Thyroid gland (tissue), 4 donors: ENCODE measurements at regions not wholly inside any gene's neighbourhood (a gene's known extent, or its start where the extent isn't known, plus 50 kb on each side); places are given as distances from the start of the nearest gene placed in this dataset.

Experiments
- POLR2A ChIP-seq, 2 donors: fragments of 450-650 bp; IDR thresholded peaks; one replicate each; pipeline ENCODE4 v1.6.1; 2017; ENCODE audit warnings: antibody characterized with exemption in 2 of 2, mild to moderate bottlenecking in 2 of 2, moderate library complexity in 1 of 2
- TF ChIP-seq, protein P1 (sequence below), 6 experiments: fragments of 200-600 bp in 3 of 6; fragments of 450-650 bp in 3 of 6; sonication (generic) in 3 of 6; IDR thresholded peaks; one replicate each; pipeline ENCODE4 v1.5.1; 2016 to 2019; ENCODE audit warnings: antibody characterized with exemption in 6 of 6, mild to moderate bottlenecking in 2 of 6, inconsistent platforms in 1 of 6, moderate library complexity in 1 of 6

DNA sequence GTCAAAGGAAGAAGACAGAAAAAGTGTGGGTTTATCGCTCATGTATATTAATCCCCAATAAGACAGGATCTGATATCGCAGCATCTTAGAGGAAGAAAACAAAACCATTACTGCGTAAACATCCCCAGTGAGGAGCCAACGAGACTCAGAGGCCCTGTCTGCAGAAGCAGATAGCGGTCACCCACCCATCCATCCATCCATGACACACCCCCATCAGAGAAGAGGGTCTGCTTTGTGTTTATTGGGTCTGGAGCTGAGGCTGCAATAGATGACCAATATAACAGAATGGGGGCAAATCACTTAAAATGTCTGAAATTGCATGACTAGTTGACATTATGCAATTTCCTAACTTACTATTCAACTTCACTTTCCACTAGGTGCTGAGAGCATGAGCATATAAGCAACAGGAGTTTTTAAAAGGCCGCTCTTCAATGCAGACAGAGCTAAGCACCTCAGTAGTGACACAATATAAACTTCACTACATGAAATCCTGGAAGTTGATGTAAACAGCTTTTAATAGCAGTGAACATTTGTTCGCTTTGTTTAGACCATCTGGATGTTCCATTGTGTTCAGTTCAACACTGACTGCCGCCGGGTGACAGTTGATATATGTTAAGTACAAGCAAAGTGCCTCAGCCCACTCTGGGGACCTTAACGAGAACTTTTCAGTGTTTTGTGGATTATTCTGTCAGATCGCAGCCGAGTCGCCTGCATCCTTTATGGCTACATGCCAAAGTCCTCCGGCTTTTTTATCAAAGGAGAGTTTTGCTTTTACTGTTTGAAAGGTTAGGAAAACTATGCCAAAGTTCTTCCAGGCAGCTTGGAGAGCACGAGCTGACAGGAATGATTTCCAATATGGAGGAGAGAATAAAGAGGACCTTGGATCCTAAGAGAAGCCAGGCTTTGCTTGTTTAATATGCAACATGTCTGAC is 167.5 kb downstream of the ZNF281 start:
- TF ChIP-seq, protein P1, sequence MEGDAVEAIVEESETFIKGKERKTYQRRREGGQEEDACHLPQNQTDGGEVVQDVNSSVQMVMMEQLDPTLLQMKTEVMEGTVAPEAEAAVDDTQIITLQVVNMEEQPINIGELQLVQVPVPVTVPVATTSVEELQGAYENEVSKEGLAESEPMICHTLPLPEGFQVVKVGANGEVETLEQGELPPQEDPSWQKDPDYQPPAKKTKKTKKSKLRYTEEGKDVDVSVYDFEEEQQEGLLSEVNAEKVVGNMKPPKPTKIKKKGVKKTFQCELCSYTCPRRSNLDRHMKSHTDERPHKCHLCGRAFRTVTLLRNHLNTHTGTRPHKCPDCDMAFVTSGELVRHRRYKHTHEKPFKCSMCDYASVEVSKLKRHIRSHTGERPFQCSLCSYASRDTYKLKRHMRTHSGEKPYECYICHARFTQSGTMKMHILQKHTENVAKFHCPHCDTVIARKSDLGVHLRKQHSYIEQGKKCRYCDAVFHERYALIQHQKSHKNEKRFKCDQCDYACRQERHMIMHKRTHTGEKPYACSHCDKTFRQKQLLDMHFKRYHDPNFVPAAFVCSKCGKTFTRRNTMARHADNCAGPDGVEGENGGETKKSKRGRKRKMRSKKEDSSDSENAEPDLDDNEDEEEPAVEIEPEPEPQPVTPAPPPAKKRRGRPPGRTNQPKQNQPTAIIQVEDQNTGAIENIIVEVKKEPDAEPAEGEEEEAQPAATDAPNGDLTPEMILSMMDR (IDR thresholded peaks at IDR 0.05): no peak
- TF ChIP-seq POLR2A (IDR thresholded peaks at IDR 0.05): no peak
